Epithelial cell of proximal tubule (primary cell): ENCODE measurements at regions not wholly inside any gene's neighbourhood (a gene's known extent, or its start where the extent isn't known, plus 50 kb on each side); places are given as distances from the start of the nearest gene placed in this dataset.

ENCODE experiments used
- DNase-seq: peaks from one replicate; pipeline ENCODE4 v3.0.0-alpha.2; 2011; ENCODE audit warnings: low read depth
- H3K4me3 ChIP-seq: 2 replicates; pipeline ENCODE4 v1.5.1; 2011; ENCODE audit warnings: low read depth, mild to moderate bottlenecking, low read length
- CTCF ChIP-seq: conservative IDR thresholded peaks from 2 replicates; pipeline ENCODE4 v1.5.1; 2012; ENCODE audit warnings: low read depth, mild to moderate bottlenecking, low read length

DNA sequence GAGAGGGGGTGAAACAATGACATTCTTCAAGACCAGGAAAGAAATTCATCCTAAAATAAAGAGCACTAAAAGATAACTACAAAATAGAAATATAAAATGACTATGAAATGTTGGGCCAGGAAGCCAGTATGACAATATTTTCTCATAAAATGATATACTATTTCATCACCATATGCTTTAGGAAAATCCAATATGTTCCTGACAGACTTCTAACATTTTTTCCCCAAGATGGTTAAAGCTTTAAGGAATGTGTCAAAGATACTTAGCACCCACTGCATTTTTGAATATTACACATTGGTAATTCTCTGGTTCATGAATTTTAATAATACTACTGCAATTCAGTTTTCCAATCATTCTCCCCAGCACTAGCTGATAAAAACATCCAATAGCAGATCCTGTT lies 87.7 kb upstream of the PLEKHG7 start:
- no peak for TF ChIP-seq CTCF
- no peak overlapping the region for H3K4me3 ChIP-seq
- DNase-seq: no peak

DNA sequence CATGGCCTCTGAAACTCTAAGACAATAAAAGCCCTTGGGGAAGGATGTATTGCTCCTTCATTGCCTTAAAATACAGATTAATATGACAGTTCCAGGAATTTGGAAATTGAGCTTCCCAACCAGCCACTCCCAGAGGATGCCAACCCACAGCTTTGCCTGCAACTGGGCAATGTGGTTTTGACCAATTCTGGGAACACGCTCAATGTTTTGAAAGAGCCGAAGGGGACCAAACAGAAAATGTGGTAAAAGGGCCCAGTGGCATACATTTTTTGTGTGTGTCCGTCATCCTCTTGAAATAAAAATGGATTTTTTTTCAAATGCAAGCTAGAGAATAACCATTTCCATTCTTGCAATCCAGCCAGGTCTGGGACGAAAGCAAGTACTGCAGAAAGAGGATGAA lies 88.3 kb upstream of the PLEKHG7 start:
- H3K4me3 ChIP-seq: no peak overlapping the region
- DNase-seq: no peak
- TF ChIP-seq CTCF: no peak

DNA sequence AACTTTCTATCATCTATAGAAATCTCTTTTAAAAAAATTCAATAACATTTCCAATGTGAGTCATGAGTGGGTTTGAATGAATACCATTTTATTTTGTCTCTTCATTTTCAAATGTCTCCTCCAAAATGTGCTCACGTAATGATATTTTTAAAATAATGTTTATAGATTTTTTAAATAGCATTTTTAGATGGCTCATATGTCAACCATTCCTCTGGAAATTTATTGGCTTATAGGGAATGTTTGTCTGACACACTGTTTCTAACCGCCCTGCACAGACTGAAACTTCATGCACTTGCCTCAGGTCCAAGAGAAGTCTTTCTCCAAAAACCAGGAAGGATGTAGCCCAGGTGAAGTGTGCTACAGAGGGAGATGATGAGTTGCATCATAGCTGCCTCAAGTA lies 88.8 kb upstream of the PLEKHG7 start:
- no peak for DNase-seq
- no peak for TF ChIP-seq CTCF
- H3K4me3 ChIP-seq: no peak overlapping the region

DNA sequence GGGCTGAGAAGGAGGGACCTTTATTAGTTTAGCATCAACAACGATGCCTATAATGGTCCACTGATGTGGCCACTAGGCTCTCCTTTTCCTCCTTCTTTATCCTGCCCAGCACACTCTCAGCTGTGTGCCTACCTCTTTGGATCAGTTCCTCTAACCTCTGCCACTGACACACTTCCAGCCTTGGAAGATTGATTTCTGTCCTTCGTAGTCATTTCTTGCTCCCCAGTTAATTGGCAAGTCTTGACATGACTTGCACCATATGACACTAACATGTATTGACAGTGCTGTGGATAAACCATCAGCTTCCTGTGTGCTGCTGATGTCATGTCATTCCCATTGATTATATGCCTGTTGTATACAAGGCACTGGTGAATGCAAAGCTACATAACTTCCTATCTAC lies 90.2 kb upstream of the PLEKHG7 start:
- H3K4me3 ChIP-seq: no peak overlapping the region
- TF ChIP-seq CTCF: no peak
- no peak for DNase-seq

DNA sequence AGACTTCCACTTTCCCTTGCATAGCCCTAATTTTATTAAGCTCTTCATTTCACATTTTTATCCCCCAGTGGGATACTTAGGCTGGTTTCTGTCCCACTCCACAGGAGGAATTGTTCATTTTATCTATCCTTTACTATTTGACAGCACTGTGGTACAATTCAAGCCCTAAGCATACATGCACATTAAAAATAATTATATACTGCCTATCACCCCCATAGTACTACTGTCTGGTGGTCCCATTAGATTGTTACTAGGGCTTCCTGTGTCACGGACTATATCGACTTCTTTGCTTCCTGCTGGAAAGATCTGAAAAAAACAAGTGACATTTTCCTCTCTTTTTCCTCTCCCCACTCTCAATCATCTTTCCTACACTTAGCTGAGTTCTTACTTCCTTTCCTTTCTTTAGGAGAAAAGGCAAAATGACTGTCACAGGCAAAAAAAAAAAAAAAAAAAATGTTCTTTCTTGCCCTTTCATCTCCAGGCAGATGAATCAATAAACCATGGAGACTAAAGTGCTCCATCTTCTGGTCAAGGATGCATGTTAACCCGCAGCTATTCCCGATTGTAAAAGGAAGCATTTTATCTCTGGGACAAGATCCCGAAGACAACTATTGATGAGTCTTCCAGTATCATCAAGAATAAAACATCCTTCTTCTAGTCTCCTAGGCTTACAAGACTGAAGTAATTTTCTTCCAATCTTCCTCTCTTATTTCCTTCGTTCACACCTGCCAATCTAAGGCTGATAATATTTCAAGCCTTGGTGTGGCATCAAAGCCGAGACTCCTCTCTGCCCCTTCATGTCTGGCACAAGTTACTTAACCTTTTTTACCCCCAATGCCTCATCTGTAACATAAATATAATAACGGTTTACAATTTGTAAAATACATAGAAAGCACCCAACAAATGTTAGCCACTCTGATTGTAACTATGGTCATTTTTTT lies 94.4 kb upstream of the PLEKHG7 start:
- DNase-seq: no peak
- TF ChIP-seq CTCF: peak; percentile 71

DNA sequence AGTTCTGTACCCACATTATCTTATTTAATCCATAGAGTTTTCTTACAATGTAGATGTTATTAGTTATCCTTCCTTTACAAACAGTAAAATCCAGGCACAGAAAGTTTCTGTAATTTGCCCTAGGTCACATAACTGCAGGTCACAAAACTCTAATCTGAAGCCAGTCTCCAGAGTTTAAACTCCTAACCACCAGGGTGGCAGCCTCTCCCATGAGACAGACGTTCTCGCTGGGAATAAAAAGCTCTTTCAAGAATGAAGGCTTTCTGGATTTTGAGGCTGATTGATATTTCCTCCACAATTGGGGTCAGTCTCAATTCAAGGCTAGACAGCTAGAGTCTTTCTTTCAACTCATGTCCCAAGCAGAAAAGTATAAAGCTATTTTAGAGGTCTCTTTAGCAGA lies 95.8 kb upstream of the PLEKHG7 start:
- DNase-seq: no peak
- no peak overlapping the region for H3K4me3 ChIP-seq
- TF ChIP-seq CTCF: no peak

More for the DNA sequence above, 94.4 kb upstream of the PLEKHG7 start:
- no peak overlapping the region for H3K4me3 ChIP-seq
